ENCODE measurements at regions not wholly inside any gene's neighbourhood (a gene's known extent, or its start where the extent isn't known, plus 50 kb on each side); places are given as distances from the start of the nearest gene placed in this dataset.
A peak's percentile ranks its signal among the peaks of the same experiment; 100 is the strongest.

DNA sequence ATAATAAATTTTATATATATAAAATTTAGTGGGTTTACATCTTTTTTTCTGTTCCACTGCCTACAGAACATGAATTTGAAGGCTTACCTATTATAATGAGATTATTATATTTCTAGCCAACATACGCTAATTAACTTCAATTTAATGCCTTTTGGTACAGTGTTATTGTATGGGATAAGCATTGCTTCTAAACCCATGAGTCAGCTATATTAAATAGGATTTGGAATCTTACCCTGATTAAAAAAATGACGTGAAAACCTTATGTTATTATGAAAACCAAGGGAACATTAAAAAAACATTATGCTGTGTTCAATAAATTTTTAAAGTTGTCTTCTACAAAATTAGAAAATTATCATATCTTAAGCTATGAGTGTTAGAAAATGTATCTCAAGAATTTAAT is 334.0 kb upstream of the RGS17 start:
- ChIA-PET POLR2A (ENCODE audit: unreplicated experiment) (no interaction called here), CTCF (no interaction called here)
- dilution Hi-C loops (cut with HindIII; ENCODE audit: low sequenced_read_pairs, unreplicated experiment): no loop called here

More for the DNA sequence above, 334.0 kb upstream of the RGS17 start:
- no peak overlapping the region for H3K18ac ChIP-seq (ENCODE audit: low read depth, low read length)
- no peak overlapping the region for H4K8ac ChIP-seq (ENCODE audit: low read depth in 2 of 2, low read length in 2 of 2)
- DNase-seq (no peak), ATAC-seq (ENCODE audit: low read depth) (no peak)
- no peak overlapping the region for H3K56ac ChIP-seq (ENCODE audit: extremely low read depth, insufficient read depth, low read length)
- H4K5ac ChIP-seq (ENCODE audit: low read depth, low read length): no peak overlapping the region
- H3K9ac ChIP-seq (ENCODE audit: low read depth, low read length): no peak overlapping the region
- intact Hi-C loops (cut with micrococcal nuclease): no loop called here
- H2AFZ ChIP-seq (replicated peaks; ENCODE audit: low read length, poor library complexity): no peak overlapping the region
- H3K27ac ChIP-seq (ENCODE audit: insufficient read depth, low read length): no peak overlapping the region
- no peaks in the 10 kb centered on the region for H3K9me1 ChIP-seq (ENCODE audit: insufficient read depth, low read length)
- no TSS peak for BruUV-seq (replicated peaks)
- H3K4ac ChIP-seq (ENCODE audit: low read depth, low read length): no peak overlapping the region
- H2BK15ac ChIP-seq (ENCODE audit: low read depth, low read length): no peak overlapping the region
- H3K9me3 ChIP-seq (ENCODE audit: control insufficient read depth, insufficient read depth, low read length): no peaks in the 10 kb centered on the region; the same call in 1 of the 2 replicates
- TF ChIP-seq RFX5 (IDR thresholded peaks at IDR 0.05; ENCODE audit: low read depth, low read length) (no peak), MAFK (IDR thresholded peaks at IDR 0.05; ENCODE audit: low read depth, low read length) (peak; percentile 60)
- H2BK5ac ChIP-seq (ENCODE audit: low read depth, low read length, poor library complexity, severe bottlenecking): no peak overlapping the region
- H2AK9ac ChIP-seq (replicated peaks; ENCODE audit: low read depth, low read length, poor library complexity): no peak overlapping the region
- H3K4me2 ChIP-seq (ENCODE audit: low read depth, low read length): no peak overlapping the region
- no peak overlapping the region for H3K23ac ChIP-seq (ENCODE audit: low read depth, low read length)
- no peaks in the 10 kb centered on the region for H3K36me3 ChIP-seq (ENCODE audit: control insufficient read depth, insufficient read depth, low read length)
- WGBS, 2 experiments (ENCODE audit: extremely low coverage in 2 of 2, insufficient read length in 1 of 2): no CpG with 5 or more reads among the region's 2 CpGs
- no peak overlapping the region for H2BK20ac ChIP-seq (ENCODE audit: low read depth, low read length)
- H3K4me3 ChIP-seq (ENCODE audit: insufficient read depth, low read depth, low read length): no peak overlapping the region
- no peak overlapping the region for H2BK120ac ChIP-seq (ENCODE audit: low read depth, low read length)
- no peak overlapping the region for H3K14ac ChIP-seq (replicated peaks; ENCODE audit: low read depth, low read length)
- H4K20me1 ChIP-seq (ENCODE audit: insufficient read depth, low read length): no peaks in the 10 kb centered on the region
- no peaks in the 10 kb centered on the region for H3K27me3 ChIP-seq (ENCODE audit: control insufficient read depth, insufficient read depth, low read length)
- H2AK5ac ChIP-seq (ENCODE audit: low read depth, low read length): no peak overlapping the region
- no peak overlapping the region for H4K91ac ChIP-seq (ENCODE audit: insufficient read depth, low read depth, low read length)
- in situ Hi-C loops (cut with MboI; ENCODE audit: low sequenced_read_pairs): no loop called here
- H3K4me1 ChIP-seq (ENCODE audit: control insufficient read depth, insufficient read depth, low read length): no peaks in the 10 kb centered on the region
- H3K79me1 ChIP-seq (ENCODE audit: low read depth in 1 of 2, low read length in 2 of 2): no peaks in the 10 kb centered on the region
